HEK293 (cell line): ENCODE measurements at regions not wholly inside any gene's neighbourhood (a gene's known extent, or its start where the extent isn't known, plus 50 kb on each side); places are given as distances from the start of the nearest gene placed in this dataset.

Experiments used
- CTCF ChIA-PET: fragments of 350-600 bp; formaldehyde crosslinking; extraction: SDS; loops from one replicate; lab custom pipeline; 2021; ENCODE audit warnings: antibody characterized with exemption; lab: Yijun Ruan, JAX
- POLR2A ChIA-PET: fragments of 300-600 bp; formaldehyde crosslinking; extraction: SDS; loops from one replicate; lab custom pipeline; 2020; ENCODE audit warnings: antibody characterized with exemption, inconsistent platforms; lab: Yijun Ruan, JAX
- H3K27ac ChIP-seq: fragments of 200-500 bp; sonication (Bioruptor generic); 2 replicates; pipeline ENCODE4 v1.5.1; 2014; ENCODE audit warnings: low read depth, low read length, control low read depth, inconsistent platforms; ENCODE audit errors: extremely low read depth
- H3K36me3 ChIP-seq, 2 experiments: fragments of 200-500 bp in 1 of 2; sonication (Bioruptor generic) in 1 of 2; 1 replicate in 1 of 2; 2 replicates in 1 of 2; pipeline ENCODE4 v1.5.1; 2014 to 2017; ENCODE audit warnings: inconsistent platforms in 2 of 2, low read length in 2 of 2; ENCODE audit not compliant: control insufficient read depth in 2 of 2, insufficient read depth in 1 of 2
- H3K4me1 ChIP-seq: fragments of 200-500 bp; sonication (Bioruptor generic); 2 replicates; pipeline ENCODE4 v1.5.1; 2014; ENCODE audit warnings: mild to moderate bottlenecking, low read length, inconsistent platforms; ENCODE audit not compliant: control insufficient read depth, insufficient read depth
- H3K4me3 ChIP-seq: 2 replicates; pipeline ENCODE4 v1.5.1; 2011; ENCODE audit warnings: low read depth, mild to moderate bottlenecking, control low read depth, low read length, moderate library complexity
- H3K9me3 ChIP-seq: fragments of 200-500 bp; sonication (Bioruptor generic); 2 replicates; pipeline ENCODE4 v1.5.1; 2014; ENCODE audit warnings: low read depth, low read length, inconsistent platforms; ENCODE audit not compliant: control insufficient read depth, insufficient read depth
- BCL11B ChIP-seq: fragments of 450-650 bp; formaldehyde crosslinking; IDR thresholded peaks from 2 replicates; pipeline ENCODE4 v1.5.1; 2016; ENCODE audit warnings: low read depth, missing biosample characterization, missing genetic modification characterization
- RBAK ChIP-seq: fragments of 450-650 bp; formaldehyde crosslinking; IDR thresholded peaks from 2 replicates; pipeline ENCODE4 v1.5.1; 2016; ENCODE audit warnings: missing biosample characterization, missing genetic modification characterization
- ZFHX2 ChIP-seq: fragments of 450-650 bp; formaldehyde crosslinking; conservative IDR thresholded peaks from 2 replicates; pipeline ENCODE4 v1.5.1; 2016; ENCODE audit warnings: missing biosample characterization, missing genetic modification characterization
- ZNF112 ChIP-seq: fragments of 450-650 bp; formaldehyde crosslinking; IDR thresholded peaks from 2 replicates; pipeline ENCODE4 v1.5.0; 2017; ENCODE audit warnings: missing biosample characterization, missing genetic modification characterization
- ZNF133 ChIP-seq: fragments of 450-650 bp; formaldehyde crosslinking; IDR thresholded peaks from 2 replicates; pipeline ENCODE4 v1.5.1; 2016; ENCODE audit warnings: missing biosample characterization, missing genetic modification characterization
- ZNF138 ChIP-seq: fragments of 450-650 bp; formaldehyde crosslinking; IDR thresholded peaks from 2 replicates; pipeline ENCODE4 v1.5.1; 2016; ENCODE audit warnings: missing biosample characterization, missing genetic modification characterization, borderline replicate concordance
- ZNF211 ChIP-seq: fragments of 450-650 bp; formaldehyde crosslinking; IDR thresholded peaks from 2 replicates; pipeline ENCODE4 v1.5.1; 2016; ENCODE audit warnings: low read depth, missing biosample characterization, missing genetic modification characterization
- ZNF362 ChIP-seq: fragments of 450-650 bp; formaldehyde crosslinking; IDR thresholded peaks from 2 replicates; pipeline ENCODE4 v1.5.1; 2016; ENCODE audit warnings: missing biosample characterization, missing genetic modification characterization
- ZNF366 ChIP-seq: fragments of 450-650 bp; formaldehyde crosslinking; conservative IDR thresholded peaks from 2 replicates; pipeline ENCODE4 v1.5.1; 2016; ENCODE audit warnings: missing biosample characterization, missing genetic modification characterization
- ZNF423 ChIP-seq: fragments of 450-650 bp; formaldehyde crosslinking; IDR thresholded peaks from 2 replicates; pipeline ENCODE4 v1.5.1; 2016; ENCODE audit warnings: missing biosample characterization, missing genetic modification characterization
- ZNF433 ChIP-seq: fragments of 450-650 bp; formaldehyde crosslinking; IDR thresholded peaks from 2 replicates; pipeline ENCODE4 v1.5.1; 2016; ENCODE audit warnings: missing biosample characterization, missing genetic modification characterization, low read depth
- ZNF449 ChIP-seq: fragments of 450-650 bp; formaldehyde crosslinking; IDR thresholded peaks from 2 replicates; pipeline ENCODE4 v1.5.1; 2017; ENCODE audit warnings: missing biosample characterization, mild to moderate bottlenecking, missing genetic modification characterization, moderate library complexity
- ZNF473 ChIP-seq: fragments of 450-650 bp; formaldehyde crosslinking; IDR thresholded peaks from 2 replicates; pipeline ENCODE4 v1.5.1; 2017; ENCODE audit warnings: missing biosample characterization, missing genetic modification characterization
- ZNF560 ChIP-seq: fragments of 450-650 bp; formaldehyde crosslinking; IDR thresholded peaks from 2 replicates; pipeline ENCODE4 v1.5.1; 2017; ENCODE audit warnings: missing biosample characterization, missing genetic modification characterization, borderline replicate concordance
- ZNF585B ChIP-seq: fragments of 450-650 bp; formaldehyde crosslinking; IDR thresholded peaks from 2 replicates; pipeline ENCODE4 v1.5.1; 2016; ENCODE audit warnings: missing biosample characterization, missing genetic modification characterization
- ZNF610 ChIP-seq: fragments of 450-650 bp; formaldehyde crosslinking; IDR thresholded peaks from 2 replicates; pipeline ENCODE4 v1.5.1; 2016; ENCODE audit warnings: missing biosample characterization, missing genetic modification characterization, borderline replicate concordance
- ZNF645 ChIP-seq: fragments of 450-650 bp; formaldehyde crosslinking; IDR thresholded peaks from 2 replicates; pipeline ENCODE4; 2016; ENCODE audit warnings: missing biosample characterization, missing genetic modification characterization
- ZNF701 ChIP-seq: fragments of 450-650 bp; formaldehyde crosslinking; IDR thresholded peaks from 2 replicates; pipeline ENCODE4 v1.5.1; 2016; ENCODE audit warnings: missing biosample characterization, missing genetic modification characterization
- ZNF76 ChIP-seq: fragments of 450-650 bp; formaldehyde crosslinking; IDR thresholded peaks from 2 replicates; pipeline ENCODE4; 2016; ENCODE audit warnings: low read depth, missing biosample characterization, missing genetic modification characterization, borderline replicate concordance
- ZNF768 ChIP-seq: fragments of 450-650 bp; formaldehyde crosslinking; IDR thresholded peaks from 2 replicates; pipeline ENCODE4 v1.5.1; 2018; ENCODE audit warnings: missing biosample characterization, mild to moderate bottlenecking, missing genetic modification characterization
- ZNF791 ChIP-seq: fragments of 450-650 bp; formaldehyde crosslinking; IDR thresholded peaks from 2 replicates; pipeline ENCODE4 v1.5.1; 2016; ENCODE audit warnings: missing biosample characterization, missing genetic modification characterization
- ZSCAN18 ChIP-seq: fragments of 450-650 bp; formaldehyde crosslinking; IDR thresholded peaks from 2 replicates; pipeline ENCODE4 v1.5.1; 2016; ENCODE audit warnings: missing biosample characterization, missing genetic modification characterization
- TF ChIP-seq, protein P1 (sequence below): fragments of 450-650 bp; formaldehyde crosslinking; IDR thresholded peaks from 2 replicates; pipeline ENCODE4 v1.5.1; 2016; ENCODE audit warnings: missing biosample characterization, missing genetic modification characterization
- TF ChIP-seq, protein P2 (sequence below): fragments of 450-650 bp; formaldehyde crosslinking; IDR thresholded peaks from 2 replicates; pipeline ENCODE4 v1.5.1; 2016; ENCODE audit warnings: missing biosample characterization, missing genetic modification characterization
- TF ChIP-seq, protein P3 (sequence below): fragments of 450-650 bp; formaldehyde crosslinking; IDR thresholded peaks from 2 replicates; pipeline ENCODE4 v1.5.1; 2016; ENCODE audit warnings: missing biosample characterization, missing genetic modification characterization, borderline replicate concordance
- TF ChIP-seq, protein P4 (sequence below): fragments of 450-650 bp; formaldehyde crosslinking; IDR thresholded peaks from 2 replicates; pipeline ENCODE4 v1.5.1; 2017; ENCODE audit warnings: missing biosample characterization, missing genetic modification characterization

- TF ChIP-seq ZSCAN18 (tag by site-specific recombination) (no peak), ZNF76 (tag by site-specific recombination) (no peak), ZNF362 (no peak), ZNF211 (no peak), ZNF585B (no peak), ZNF423 (tag by site-specific recombination) (no peak), ZNF791 (tag by site-specific recombination) (no peak), ZNF112 (no peak), ZNF473 (tag by site-specific recombination) (no peak), BCL11B (tag by site-specific recombination) (no peak), ZNF133 (tag by site-specific recombination) (no peak)
- TF ChIP-seq, protein P1, sequence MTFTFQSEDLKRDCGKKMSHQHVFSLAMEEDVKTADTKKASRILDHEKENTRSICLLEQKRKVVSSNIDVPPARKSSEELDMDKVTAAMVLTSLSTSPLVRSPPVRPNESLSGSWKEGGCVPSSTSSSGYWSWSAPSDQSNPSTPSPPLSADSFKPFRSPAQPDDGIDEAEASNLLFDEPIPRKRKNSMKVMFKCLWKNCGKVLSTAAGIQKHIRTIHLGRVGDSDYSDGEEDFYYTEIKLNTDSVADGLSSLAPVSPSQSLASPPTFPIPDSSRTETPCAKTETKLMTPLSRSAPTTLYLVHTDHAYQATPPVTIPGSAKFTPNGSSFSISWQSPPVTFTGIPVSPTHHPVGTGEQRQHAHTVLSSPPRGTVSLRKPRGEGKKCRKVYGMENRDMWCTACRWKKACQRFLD (tag by site-specific recombination) = no peak
- TF ChIP-seq, protein P2, sequence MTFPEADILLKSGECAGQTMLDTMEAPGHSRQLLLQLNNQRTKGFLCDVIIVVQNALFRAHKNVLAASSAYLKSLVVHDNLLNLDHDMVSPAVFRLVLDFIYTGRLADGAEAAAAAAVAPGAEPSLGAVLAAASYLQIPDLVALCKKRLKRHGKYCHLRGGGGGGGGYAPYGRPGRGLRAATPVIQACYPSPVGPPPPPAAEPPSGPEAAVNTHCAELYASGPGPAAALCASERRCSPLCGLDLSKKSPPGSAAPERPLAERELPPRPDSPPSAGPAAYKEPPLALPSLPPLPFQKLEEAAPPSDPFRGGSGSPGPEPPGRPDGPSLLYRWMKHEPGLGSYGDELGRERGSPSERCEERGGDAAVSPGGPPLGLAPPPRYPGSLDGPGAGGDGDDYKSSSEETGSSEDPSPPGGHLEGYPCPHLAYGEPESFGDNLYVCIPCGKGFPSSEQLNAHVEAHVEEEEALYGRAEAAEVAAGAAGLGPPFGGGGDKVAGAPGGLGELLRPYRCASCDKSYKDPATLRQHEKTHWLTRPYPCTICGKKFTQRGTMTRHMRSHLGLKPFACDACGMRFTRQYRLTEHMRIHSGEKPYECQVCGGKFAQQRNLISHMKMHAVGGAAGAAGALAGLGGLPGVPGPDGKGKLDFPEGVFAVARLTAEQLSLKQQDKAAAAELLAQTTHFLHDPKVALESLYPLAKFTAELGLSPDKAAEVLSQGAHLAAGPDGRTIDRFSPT (tag by site-specific recombination) = no peak
These were observed 356.4 kb downstream of the CPS1 start (continued) for GRCh38 chr2:210912779-210913178.

- no peaks in the 10 kb centered on the region for H3K36me3 ChIP-seq
- POLR2A ChIA-PET = no interaction called here
- H3K4me3 ChIP-seq = no peak overlapping the region
- no peaks in the 10 kb centered on the region for H3K9me3 ChIP-seq
- no peak for TF ChIP-seq ZNF560
- TF ChIP-seq ZNF366 (tag by site-specific recombination) = no peak
- no peak for TF ChIP-seq ZNF433
- TF ChIP-seq ZNF645 (tag by site-specific recombination) = no peak
- no peak for TF ChIP-seq ZNF138 (tag by site-specific recombination)
- TF ChIP-seq ZNF449 (tag by site-specific recombination) = no peak
- no peak for TF ChIP-seq ZFHX2 (tag by site-specific recombination)
- no peak for TF ChIP-seq RBAK (tag by site-specific recombination)
- TF ChIP-seq, protein P3, sequence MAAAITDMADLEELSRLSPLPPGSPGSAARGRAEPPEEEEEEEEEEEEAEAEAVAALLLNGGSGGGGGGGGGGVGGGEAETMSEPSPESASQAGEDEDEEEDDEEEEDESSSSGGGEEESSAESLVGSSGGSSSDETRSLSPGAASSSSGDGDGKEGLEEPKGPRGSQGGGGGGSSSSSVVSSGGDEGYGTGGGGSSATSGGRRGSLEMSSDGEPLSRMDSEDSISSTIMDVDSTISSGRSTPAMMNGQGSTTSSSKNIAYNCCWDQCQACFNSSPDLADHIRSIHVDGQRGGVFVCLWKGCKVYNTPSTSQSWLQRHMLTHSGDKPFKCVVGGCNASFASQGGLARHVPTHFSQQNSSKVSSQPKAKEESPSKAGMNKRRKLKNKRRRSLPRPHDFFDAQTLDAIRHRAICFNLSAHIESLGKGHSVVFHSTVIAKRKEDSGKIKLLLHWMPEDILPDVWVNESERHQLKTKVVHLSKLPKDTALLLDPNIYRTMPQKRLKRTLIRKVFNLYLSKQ (tag by site-specific recombination) = no peak
- TF ChIP-seq ZNF701 (tag by site-specific recombination) = no peak
- TF ChIP-seq ZNF768 (tag by site-specific recombination) = no peak
- no peak for TF ChIP-seq ZNF610 (tag by site-specific recombination)
- TF ChIP-seq, protein P4, sequence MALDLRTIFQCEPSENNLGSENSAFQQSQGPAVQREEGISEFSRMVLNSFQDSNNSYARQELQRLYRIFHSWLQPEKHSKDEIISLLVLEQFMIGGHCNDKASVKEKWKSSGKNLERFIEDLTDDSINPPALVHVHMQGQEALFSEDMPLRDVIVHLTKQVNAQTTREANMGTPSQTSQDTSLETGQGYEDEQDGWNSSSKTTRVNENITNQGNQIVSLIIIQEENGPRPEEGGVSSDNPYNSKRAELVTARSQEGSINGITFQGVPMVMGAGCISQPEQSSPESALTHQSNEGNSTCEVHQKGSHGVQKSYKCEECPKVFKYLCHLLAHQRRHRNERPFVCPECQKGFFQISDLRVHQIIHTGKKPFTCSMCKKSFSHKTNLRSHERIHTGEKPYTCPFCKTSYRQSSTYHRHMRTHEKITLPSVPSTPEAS (tag by site-specific recombination) = no peak
- TF ChIP-seq, all 188 proteins: peak for 0
- no peaks in the 10 kb centered on the region for H3K4me1 ChIP-seq
- CTCF ChIA-PET = no interaction called here
- no peak overlapping the region for H3K27ac ChIP-seq
These were observed 357.1 kb downstream of the CPS1 start for GRCh38 chr2:210913461-210913860.
